Activated T-cell treated with anti-CD3 and anti-CD28 coated beads, Interleukin-2, amount 50 U/mL, for 4 hours (primary cell): ENCODE measurements at regions not wholly inside any gene's neighbourhood (a gene's known extent, or its start where the extent isn't known, plus 50 kb on each side); places are given as distances from the start of the nearest gene placed in this dataset.

Experiments used
- ATAC-seq, 2 donors: fragments of 200-7000 bp; cut with Tn5 transposase; one replicate each; pipeline ENCODE4 v1.10.0; 2021
- DNase-seq: peaks from one replicate; pipeline ENCODE4 v3.0.0-alpha.2; 2020
- H3K27me3 Mint-ChIP-seq: one replicate; pipeline ENCODE4 v1.8.0; 2021; ENCODE audit warnings: low read depth, mixed read lengths
- H3K36me3 Mint-ChIP-seq: one replicate; pipeline ENCODE4 v1.8.0; 2022; ENCODE audit warnings: mixed read lengths; ENCODE audit not compliant: insufficient read depth
- H3K4me1 Mint-ChIP-seq: one replicate; pipeline ENCODE4 v1.8.0; 2021; ENCODE audit warnings: low read depth, mixed read lengths
- H3K4me3 Mint-ChIP-seq: one replicate; pipeline ENCODE4 v1.8.0; 2021; ENCODE audit warnings: mild to moderate bottlenecking, moderate library complexity, mixed read lengths
- H3K9me3 Mint-ChIP-seq: one replicate; pipeline ENCODE4 v1.8.0; 2021; ENCODE audit warnings: mixed read lengths

- peaks cover 18% of the 10 kb centered on the region for H3K9me3 Mint-ChIP-seq
- H3K36me3 Mint-ChIP-seq = peaks cover 30% of the 10 kb centered on the region
Observed at GRCh38 chr14:71597287-71597920, 334.8 kb upstream of the RGS6 start.

GRCh38 chr14:71597955-71598660, 334.1 kb upstream of the RGS6 start:
- Mint-ChIP-seq H3K9me3 (peaks cover 18% of the 10 kb centered on the region), H3K36me3 (peaks cover 32% of the 10 kb centered on the region), H3K4me1 (peaks cover 43% of the 10 kb centered on the region), H3K4me3 (no peak overlapping the region), H3K27me3 (no peaks in the 10 kb centered on the region)
- DNase-seq = no peak
- ATAC-seq = peak in 1 of 2 donors; percentile 65

More at GRCh38 chr14:71597287-71597920, 334.8 kb upstream of the RGS6 start:
- H3K27me3 Mint-ChIP-seq = no peaks in the 10 kb centered on the region
- H3K4me1 Mint-ChIP-seq = peaks cover 43% of the 10 kb centered on the region
- DNase-seq = no peak
- no peak overlapping the region for H3K4me3 Mint-ChIP-seq
- no peak for ATAC-seq

- DNase-seq (no peak), ATAC-seq (no peak)
- H3K27me3 Mint-ChIP-seq = no peaks in the 10 kb centered on the region
- peaks cover 38% of the 10 kb centered on the region for H3K36me3 Mint-ChIP-seq
- H3K4me3 Mint-ChIP-seq = no peak overlapping the region
- peaks cover 29% of the 10 kb centered on the region for H3K4me1 Mint-ChIP-seq
- peaks cover 22% of the 10 kb centered on the region for H3K9me3 Mint-ChIP-seq
Observed at GRCh38 chr14:71600309-71600708, 331.9 kb upstream of the RGS6 start.

GRCh38 chr14:71602524-71602923, 329.7 kb upstream of the RGS6 start:
- Mint-ChIP-seq H3K4me3 (no peak overlapping the region), H3K4me1 (peaks cover 36% of the 10 kb centered on the region), H3K36me3 (peaks cover 38% of the 10 kb centered on the region), H3K9me3 (peaks cover 25% of the 10 kb centered on the region), H3K27me3 (no peaks in the 10 kb centered on the region)
- DNase-seq (no peak), ATAC-seq (no peak)

GRCh38 chr14:71604231-71604630, 328.0 kb upstream of the RGS6 start:
- H3K4me3 Mint-ChIP-seq = no peak overlapping the region
- H3K9me3 Mint-ChIP-seq = peaks cover 22% of the 10 kb centered on the region
- peaks cover 32% of the 10 kb centered on the region for H3K36me3 Mint-ChIP-seq
- H3K4me1 Mint-ChIP-seq = peaks cover 22% of the 10 kb centered on the region
- DNase-seq (no peak), ATAC-seq (no peak)
- no peaks in the 10 kb centered on the region for H3K27me3 Mint-ChIP-seq

- DNase-seq = no peak
- Mint-ChIP-seq H3K4me3 (no peak overlapping the region), H3K36me3 (peaks cover 16% of the 10 kb centered on the region), H3K4me1 (peaks cover 19% of the 10 kb centered on the region), H3K27me3 (no peaks in the 10 kb centered on the region), H3K9me3 (peaks cover 12% of the 10 kb centered on the region)
- ATAC-seq = no peak
Observed at GRCh38 chr14:71606064-71606463, 326.2 kb upstream of the RGS6 start.

GRCh38 chr14:71606575-71606974, 325.7 kb upstream of the RGS6 start:
- DNase-seq = no peak
- no peaks in the 10 kb centered on the region for H3K27me3 Mint-ChIP-seq
- H3K4me1 Mint-ChIP-seq = peaks cover 19% of the 10 kb centered on the region
- H3K9me3 Mint-ChIP-seq = peaks cover 10% of the 10 kb centered on the region
- no peak for ATAC-seq
- peaks cover 13% of the 10 kb centered on the region for H3K36me3 Mint-ChIP-seq
- H3K4me3 Mint-ChIP-seq = no peak overlapping the region

- Mint-ChIP-seq H3K4me3 (no peak overlapping the region), H3K27me3 (no peaks in the 10 kb centered on the region), H3K36me3 (peaks cover 13% of the 10 kb centered on the region), H3K9me3 (peaks cover 7% of the 10 kb centered on the region), H3K4me1 (peaks cover 19% of the 10 kb centered on the region)
- ATAC-seq (no peak), DNase-seq (no peak)
Observed at GRCh38 chr14:71607056-71607455, 325.2 kb upstream of the RGS6 start.

- no peak for ATAC-seq
- no peak for DNase-seq
- Mint-ChIP-seq H3K4me3 (no peak overlapping the region), H3K36me3 (peaks cover 9% of the 10 kb centered on the region), H3K4me1 (peaks cover 23% of the 10 kb centered on the region), H3K27me3 (no peaks in the 10 kb centered on the region), H3K9me3 (peaks cover 5% of the 10 kb centered on the region)
Observed at GRCh38 chr14:71610149-71610548, 322.1 kb upstream of the RGS6 start.

GRCh38 chr14:71610797-71611196, 321.4 kb upstream of the RGS6 start:
- Mint-ChIP-seq H3K4me1 (peaks cover 19% of the 10 kb centered on the region), H3K36me3 (peaks cover 5% of the 10 kb centered on the region), H3K4me3 (no peak overlapping the region), H3K27me3 (no peaks in the 10 kb centered on the region), H3K9me3 (no peaks in the 10 kb centered on the region)
- DNase-seq = no peak
- no peak for ATAC-seq

- H3K36me3 Mint-ChIP-seq = peaks cover 9% of the 10 kb centered on the region
- no peaks in the 10 kb centered on the region for H3K9me3 Mint-ChIP-seq
- ATAC-seq (no peak), DNase-seq (no peak)
- peaks cover 11% of the 10 kb centered on the region for H3K4me1 Mint-ChIP-seq
- no peak overlapping the region for H3K4me3 Mint-ChIP-seq
- H3K27me3 Mint-ChIP-seq = no peaks in the 10 kb centered on the region
Observed at GRCh38 chr14:71613168-71613567, 319.1 kb upstream of the RGS6 start.

GRCh38 chr14:71616013-71616412, 316.2 kb upstream of the RGS6 start:
- H3K9me3 Mint-ChIP-seq = no peaks in the 10 kb centered on the region
- peaks cover 11% of the 10 kb centered on the region for H3K4me1 Mint-ChIP-seq
- H3K36me3 Mint-ChIP-seq = peaks cover 23% of the 10 kb centered on the region
- H3K4me3 Mint-ChIP-seq = no peak overlapping the region
- ATAC-seq (no peak), DNase-seq (no peak)
- no peaks in the 10 kb centered on the region for H3K27me3 Mint-ChIP-seq

GRCh38 chr14:71618047-71618446, 314.2 kb upstream of the RGS6 start:
- DNase-seq (no peak), ATAC-seq (no peak)
- Mint-ChIP-seq H3K36me3 (peaks cover 35% of the 10 kb centered on the region), H3K4me1 (peaks cover 11% of the 10 kb centered on the region), H3K9me3 (no peaks in the 10 kb centered on the region), H3K4me3 (no peak overlapping the region), H3K27me3 (no peaks in the 10 kb centered on the region)

- Mint-ChIP-seq H3K4me3 (no peak overlapping the region), H3K4me1 (peaks cover 7% of the 10 kb centered on the region), H3K36me3 (peaks cover 37% of the 10 kb centered on the region), H3K27me3 (no peaks in the 10 kb centered on the region), H3K9me3 (no peaks in the 10 kb centered on the region)
- DNase-seq = no peak
- ATAC-seq = no peak
Observed at GRCh38 chr14:71618716-71619115, 313.5 kb upstream of the RGS6 start.

GRCh38 chr14:71619472-71619871, 312.8 kb upstream of the RGS6 start:
- H3K9me3 Mint-ChIP-seq = no peaks in the 10 kb centered on the region
- DNase-seq (no peak), ATAC-seq (no peak)
- H3K4me1 Mint-ChIP-seq = peaks cover 7% of the 10 kb centered on the region
- H3K36me3 Mint-ChIP-seq = peaks cover 44% of the 10 kb centered on the region
- H3K27me3 Mint-ChIP-seq = no peaks in the 10 kb centered on the region
- H3K4me3 Mint-ChIP-seq = no peak overlapping the region
